RWPE1 (cell line): ENCODE measurements at regions not wholly inside any gene's neighbourhood (a gene's known extent, or its start where the extent isn't known, plus 50 kb on each side); places are given as distances from the start of the nearest gene placed in this dataset.

Source experiments
- CTCF ChIA-PET: fragments of 350-600 bp; sonication (Branson Sonifier 250); formaldehyde crosslinking; extraction: SDS; loops from one replicate; lab custom pipeline; 2021; lab: Yijun Ruan, JAX
- POLR2A ChIA-PET: fragments of 400-600 bp; formaldehyde crosslinking; extraction: SDS; loops from one replicate; lab custom pipeline; 2020; ENCODE audit warnings: antibody characterized with exemption; ENCODE audit not compliant: low non-redundant PET; lab: Yijun Ruan, JAX
- DNase-seq: peaks from one replicate; pipeline ENCODE4 v3.0.0; 2012; ENCODE audit warnings: low spot score
- H3K27ac ChIP-seq: fragments of 450-650 bp; 2 replicates; pipeline ENCODE4 v1.5.1; 2017
- CTCF ChIP-seq: fragments of 450-650 bp; conservative IDR thresholded peaks from 2 replicates; pipeline ENCODE4 v1.5.1; 2017; ENCODE audit warnings: low read depth, mild to moderate bottlenecking

- POLR2A ChIA-PET: no interaction called here
- no peak for TF ChIP-seq CTCF
- no peak overlapping the region for H3K27ac ChIP-seq
- no peak for DNase-seq
- CTCF ChIA-PET: interaction anchor here (0.6 kb wide), 1 partner anchor 31 kb away, joined by 6 read pairs; no protein-coding TSS in a partner anchor
Observed at GRCh38 chr4:35147761-35148160, 1096.6 kb downstream of the ARAP2 start.

GRCh38 chr4:35151816-35152572 is 1092.3 kb downstream of the ARAP2 start:
- no peak overlapping the region for H3K27ac ChIP-seq
- TF ChIP-seq CTCF: no peak
- peak; percentile 4 for DNase-seq
- CTCF ChIA-PET: no interaction called here
- POLR2A ChIA-PET: no interaction called here

GRCh38 chr4:35163168-35163567 is 1081.1 kb downstream of the ARAP2 start:
- no peak overlapping the region for H3K27ac ChIP-seq
- no peak for DNase-seq
- CTCF ChIA-PET: interaction anchor here (0.5 kb wide), 1 partner anchor 89 kb away, joined by 7 read pairs; no protein-coding TSS in a partner anchor
- TF ChIP-seq CTCF: no peak
- POLR2A ChIA-PET: no interaction called here

- H3K27ac ChIP-seq: no peak overlapping the region
- no peak for DNase-seq
- POLR2A ChIA-PET: no interaction called here
- CTCF ChIA-PET: no interaction called here
- no peak for TF ChIP-seq CTCF
Observed at GRCh38 chr4:35164063-35164462, 1080.3 kb downstream of the ARAP2 start.

GRCh38 chr4:35166466-35166865 is 1077.8 kb downstream of the ARAP2 start:
- peak; percentile 19 for DNase-seq
- CTCF ChIA-PET: interaction anchor here (0.5 kb wide), 1 partner anchor 369 kb away, joined by 4 read pairs; no protein-coding TSS in a partner anchor
- no peak overlapping the region for H3K27ac ChIP-seq
- no peak for TF ChIP-seq CTCF
- POLR2A ChIA-PET: no interaction called here

GRCh38 chr4:35167385-35167784 is 1076.9 kb downstream of the ARAP2 start:
- ChIA-PET POLR2A (no interaction called here), CTCF (no interaction called here)
- TF ChIP-seq CTCF: no peak
- no peak for DNase-seq
- no peak overlapping the region for H3K27ac ChIP-seq
